ENCODE measurements at regions not wholly inside any gene's neighbourhood (a gene's known extent, or its start where the extent isn't known, plus 50 kb on each side); places are given as distances from the start of the nearest gene placed in this dataset.

GRCh38 chr10:30687698-30688213 lies 58.2 kb upstream of the LYZL2 start:
- ATAC-seq, result peak; percentile 95
- TF ChIP-seq PPARA (CRISPR knock-in tag; IDR thresholded peaks at IDR 0.05; ENCODE audit: borderline replicate concordance), result no peak
- TF ChIP-seq ARNTL (CRISPR knock-in tag; IDR thresholded peaks at IDR 0.05; ENCODE audit: borderline replicate concordance, low read depth), result no peak
- TF ChIP-seq GLIS3 (CRISPR knock-in tag; IDR thresholded peaks at IDR 0.05), result no peak
- TF ChIP-seq ZNF565 (CRISPR knock-in tag; conservative IDR thresholded peaks at IDR 0.05; ENCODE audit: low read depth), result no peak
- no peak for TF ChIP-seq SNAI2 (CRISPR knock-in tag; IDR thresholded peaks at IDR 0.05)
- TF ChIP-seq, protein P1, sequence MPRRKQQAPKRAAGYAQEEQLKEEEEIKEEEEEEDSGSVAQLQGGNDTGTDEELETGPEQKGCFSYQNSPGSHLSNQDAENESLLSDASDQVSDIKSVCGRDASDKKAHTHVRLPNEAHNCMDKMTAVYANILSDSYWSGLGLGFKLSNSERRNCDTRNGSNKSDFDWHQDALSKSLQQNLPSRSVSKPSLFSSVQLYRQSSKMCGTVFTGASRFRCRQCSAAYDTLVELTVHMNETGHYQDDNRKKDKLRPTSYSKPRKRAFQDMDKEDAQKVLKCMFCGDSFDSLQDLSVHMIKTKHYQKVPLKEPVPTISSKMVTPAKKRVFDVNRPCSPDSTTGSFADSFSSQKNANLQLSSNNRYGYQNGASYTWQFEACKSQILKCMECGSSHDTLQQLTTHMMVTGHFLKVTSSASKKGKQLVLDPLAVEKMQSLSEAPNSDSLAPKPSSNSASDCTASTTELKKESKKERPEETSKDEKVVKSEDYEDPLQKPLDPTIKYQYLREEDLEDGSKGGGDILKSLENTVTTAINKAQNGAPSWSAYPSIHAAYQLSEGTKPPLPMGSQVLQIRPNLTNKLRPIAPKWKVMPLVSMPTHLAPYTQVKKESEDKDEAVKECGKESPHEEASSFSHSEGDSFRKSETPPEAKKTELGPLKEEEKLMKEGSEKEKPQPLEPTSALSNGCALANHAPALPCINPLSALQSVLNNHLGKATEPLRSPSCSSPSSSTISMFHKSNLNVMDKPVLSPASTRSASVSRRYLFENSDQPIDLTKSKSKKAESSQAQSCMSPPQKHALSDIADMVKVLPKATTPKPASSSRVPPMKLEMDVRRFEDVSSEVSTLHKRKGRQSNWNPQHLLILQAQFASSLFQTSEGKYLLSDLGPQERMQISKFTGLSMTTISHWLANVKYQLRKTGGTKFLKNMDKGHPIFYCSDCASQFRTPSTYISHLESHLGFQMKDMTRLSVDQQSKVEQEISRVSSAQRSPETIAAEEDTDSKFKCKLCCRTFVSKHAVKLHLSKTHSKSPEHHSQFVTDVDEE (CRISPR knock-in tag; IDR thresholded peaks at IDR 0.05), result no peak
- no peak for TF ChIP-seq ZC3H10 (CRISPR knock-in tag; IDR thresholded peaks at IDR 0.05)
- TF ChIP-seq TCF4 (CRISPR knock-in tag; IDR thresholded peaks at IDR 0.05; ENCODE audit: borderline replicate concordance), result no peak
- TF ChIP-seq CSRNP3 (CRISPR knock-in tag; IDR thresholded peaks at IDR 0.05), result no peak

DNA sequence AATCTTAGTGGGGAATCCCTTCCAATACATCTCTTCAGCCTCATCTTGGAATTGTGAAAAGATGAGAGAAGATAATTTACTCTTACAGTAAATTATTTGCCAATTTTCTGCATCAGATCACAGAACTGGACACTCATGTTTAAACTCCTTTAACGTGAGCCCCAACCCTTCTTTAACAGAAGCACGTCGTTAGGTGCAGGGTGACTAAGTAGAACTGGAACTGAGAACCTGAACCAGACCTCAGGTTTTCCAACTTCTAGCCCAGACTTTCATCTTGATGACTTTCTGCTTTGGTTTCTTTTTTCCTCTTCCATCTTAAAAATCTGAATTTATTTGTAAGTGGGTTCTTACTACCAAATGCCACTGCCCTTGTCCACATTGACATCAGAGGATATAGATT lies 57.2 kb upstream of the LYZL2 start:
- TF ChIP-seq ZNF8 (CRISPR knock-in tag; IDR thresholded peaks at IDR 0.05), result no peak
- no peak for TF ChIP-seq GLIS3 (CRISPR knock-in tag; IDR thresholded peaks at IDR 0.05)
- TF ChIP-seq SNAI2 (CRISPR knock-in tag; IDR thresholded peaks at IDR 0.05), result no peak
- no peak for TF ChIP-seq ZC3H10 (CRISPR knock-in tag; IDR thresholded peaks at IDR 0.05)
- TF ChIP-seq POU6F1 (CRISPR knock-in tag; IDR thresholded peaks at IDR 0.05; ENCODE audit: borderline replicate concordance, low read depth), result no peak
- no peak for TF ChIP-seq ZFP30 (CRISPR knock-in tag; IDR thresholded peaks at IDR 0.05)
- no peak for TF ChIP-seq ARNTL (CRISPR knock-in tag; IDR thresholded peaks at IDR 0.05; ENCODE audit: borderline replicate concordance, low read depth)
- no peak for TF ChIP-seq BACH2 (CRISPR knock-in tag; IDR thresholded peaks at IDR 0.05; ENCODE audit: borderline replicate concordance)
- ATAC-seq, result no peak

DNA sequence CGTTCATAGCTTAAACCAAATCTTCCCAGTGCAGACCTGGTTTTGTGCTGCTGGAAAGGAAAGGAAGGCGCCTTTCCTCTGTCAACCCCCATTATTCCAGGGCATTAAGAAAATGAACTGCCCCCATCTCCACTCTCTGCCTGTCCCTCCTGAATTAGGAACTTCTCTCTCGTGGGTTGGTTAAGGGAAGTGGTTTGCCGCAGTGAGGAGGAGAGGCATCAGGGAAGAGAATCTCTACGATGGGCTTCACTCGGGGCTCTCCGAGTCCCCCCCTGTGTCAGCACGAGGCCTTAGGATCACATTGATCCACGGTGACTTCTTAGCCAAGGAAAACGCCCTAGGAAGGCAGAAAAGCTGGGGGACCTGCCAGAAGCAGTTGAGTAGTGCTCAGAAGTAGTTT lies 53.9 kb upstream of the LYZL2 start:
- ATAC-seq, result no peak
- TF ChIP-seq SNAI2 (CRISPR knock-in tag; IDR thresholded peaks at IDR 0.05) (no peak), CSDC2 (CRISPR knock-in tag; IDR thresholded peaks at IDR 0.05) (no peak), PPARA (CRISPR knock-in tag; IDR thresholded peaks at IDR 0.05; ENCODE audit: borderline replicate concordance) (no peak), ZNF8 (CRISPR knock-in tag; IDR thresholded peaks at IDR 0.05) (no peak), ISL1 (CRISPR knock-in tag; IDR thresholded peaks at IDR 0.05) (no peak), POU6F1 (CRISPR knock-in tag; IDR thresholded peaks at IDR 0.05; ENCODE audit: borderline replicate concordance, low read depth) (no peak), BACH2 (CRISPR knock-in tag; IDR thresholded peaks at IDR 0.05; ENCODE audit: borderline replicate concordance) (no peak)
- TF ChIP-seq, protein P2, sequence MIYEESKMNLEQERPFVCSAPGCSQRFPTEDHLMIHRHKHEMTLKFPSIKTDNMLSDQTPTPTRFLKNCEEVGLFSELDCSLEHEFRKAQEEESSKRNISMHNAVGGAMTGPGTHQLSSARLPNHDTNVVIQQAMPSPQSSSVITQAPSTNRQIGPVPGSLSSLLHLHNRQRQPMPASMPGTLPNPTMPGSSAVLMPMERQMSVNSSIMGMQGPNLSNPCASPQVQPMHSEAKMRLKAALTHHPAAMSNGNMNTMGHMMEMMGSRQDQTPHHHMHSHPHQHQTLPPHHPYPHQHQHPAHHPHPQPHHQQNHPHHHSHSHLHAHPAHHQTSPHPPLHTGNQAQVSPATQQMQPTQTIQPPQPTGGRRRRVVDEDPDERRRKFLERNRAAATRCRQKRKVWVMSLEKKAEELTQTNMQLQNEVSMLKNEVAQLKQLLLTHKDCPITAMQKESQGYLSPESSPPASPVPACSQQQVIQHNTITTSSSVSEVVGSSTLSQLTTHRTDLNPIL (CRISPR knock-in tag; IDR thresholded peaks at IDR 0.05; ENCODE audit: low read depth), result no peak
- TF ChIP-seq, protein P1 (CRISPR knock-in tag; IDR thresholded peaks at IDR 0.05), result no peak

All from SK-N-SH treated with all-trans-retinoic acid at 6 μM for 48 hours (cell line).